Ishikawa (cell line): ENCODE measurements at regions not wholly inside any gene's neighbourhood (a gene's known extent, or its start where the extent isn't known, plus 50 kb on each side); places are given as distances from the start of the nearest gene placed in this dataset.

Source experiments
- CREB1 ChIP-seq: IDR thresholded peaks from 2 replicates; pipeline ENCODE4 v1.6.1; 2012; ENCODE audit warnings: low read depth
- TF ChIP-seq, protein P1 (sequence below): IDR thresholded peaks from 2 replicates; pipeline ENCODE4 v1.6.1; 2012; ENCODE audit warnings: low read depth, mild to moderate bottlenecking

DNA sequence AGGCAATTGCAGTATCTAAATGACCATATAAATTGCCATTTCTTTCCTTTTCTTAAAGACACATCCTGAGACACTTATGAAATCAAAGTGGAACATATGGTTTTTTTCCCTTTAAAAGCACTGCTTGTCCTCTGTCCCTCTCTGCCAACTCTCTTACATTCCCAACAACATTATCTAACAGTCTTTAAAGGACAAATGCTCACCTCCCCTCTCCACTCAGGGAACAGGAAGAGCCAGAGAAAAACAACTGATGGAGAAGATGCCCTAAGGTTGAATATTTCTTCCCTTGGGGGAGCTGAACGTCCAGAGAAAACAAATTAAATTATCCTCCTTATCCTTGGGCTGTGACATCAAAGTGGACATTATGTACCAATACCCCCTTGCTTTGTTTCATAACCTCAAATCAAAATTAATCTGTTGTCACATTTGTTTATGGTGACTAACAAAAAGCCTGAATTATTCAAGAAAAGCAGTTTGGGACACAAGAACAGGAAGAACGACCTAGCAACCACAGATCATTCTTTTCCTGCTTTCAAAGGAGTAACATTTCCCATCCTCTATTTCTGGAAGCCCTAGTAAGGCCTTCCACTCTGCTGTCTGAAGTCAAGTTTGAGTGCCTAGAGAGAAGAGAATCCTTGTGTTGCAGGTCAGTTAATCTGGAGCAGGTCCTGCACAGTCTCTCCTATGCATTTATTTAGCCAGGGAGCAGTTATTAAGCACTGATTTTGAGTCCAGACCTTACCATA lies 52.6 kb upstream of the PAGE1 start:
- TF ChIP-seq, protein P1, sequence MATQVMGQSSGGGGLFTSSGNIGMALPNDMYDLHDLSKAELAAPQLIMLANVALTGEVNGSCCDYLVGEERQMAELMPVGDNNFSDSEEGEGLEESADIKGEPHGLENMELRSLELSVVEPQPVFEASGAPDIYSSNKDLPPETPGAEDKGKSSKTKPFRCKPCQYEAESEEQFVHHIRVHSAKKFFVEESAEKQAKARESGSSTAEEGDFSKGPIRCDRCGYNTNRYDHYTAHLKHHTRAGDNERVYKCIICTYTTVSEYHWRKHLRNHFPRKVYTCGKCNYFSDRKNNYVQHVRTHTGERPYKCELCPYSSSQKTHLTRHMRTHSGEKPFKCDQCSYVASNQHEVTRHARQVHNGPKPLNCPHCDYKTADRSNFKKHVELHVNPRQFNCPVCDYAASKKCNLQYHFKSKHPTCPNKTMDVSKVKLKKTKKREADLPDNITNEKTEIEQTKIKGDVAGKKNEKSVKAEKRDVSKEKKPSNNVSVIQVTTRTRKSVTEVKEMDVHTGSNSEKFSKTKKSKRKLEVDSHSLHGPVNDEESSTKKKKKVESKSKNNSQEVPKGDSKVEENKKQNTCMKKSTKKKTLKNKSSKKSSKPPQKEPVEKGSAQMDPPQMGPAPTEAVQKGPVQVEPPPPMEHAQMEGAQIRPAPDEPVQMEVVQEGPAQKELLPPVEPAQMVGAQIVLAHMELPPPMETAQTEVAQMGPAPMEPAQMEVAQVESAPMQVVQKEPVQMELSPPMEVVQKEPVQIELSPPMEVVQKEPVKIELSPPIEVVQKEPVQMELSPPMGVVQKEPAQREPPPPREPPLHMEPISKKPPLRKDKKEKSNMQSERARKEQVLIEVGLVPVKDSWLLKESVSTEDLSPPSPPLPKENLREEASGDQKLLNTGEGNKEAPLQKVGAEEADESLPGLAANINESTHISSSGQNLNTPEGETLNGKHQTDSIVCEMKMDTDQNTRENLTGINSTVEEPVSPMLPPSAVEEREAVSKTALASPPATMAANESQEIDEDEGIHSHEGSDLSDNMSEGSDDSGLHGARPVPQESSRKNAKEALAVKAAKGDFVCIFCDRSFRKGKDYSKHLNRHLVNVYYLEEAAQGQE, result no peak
- TF ChIP-seq CREB1, result no peak
